ENCODE measurements at regions not wholly inside any gene's neighbourhood (a gene's known extent, or its start where the extent isn't known, plus 50 kb on each side); places are given as distances from the start of the nearest gene placed in this dataset.

DNA sequence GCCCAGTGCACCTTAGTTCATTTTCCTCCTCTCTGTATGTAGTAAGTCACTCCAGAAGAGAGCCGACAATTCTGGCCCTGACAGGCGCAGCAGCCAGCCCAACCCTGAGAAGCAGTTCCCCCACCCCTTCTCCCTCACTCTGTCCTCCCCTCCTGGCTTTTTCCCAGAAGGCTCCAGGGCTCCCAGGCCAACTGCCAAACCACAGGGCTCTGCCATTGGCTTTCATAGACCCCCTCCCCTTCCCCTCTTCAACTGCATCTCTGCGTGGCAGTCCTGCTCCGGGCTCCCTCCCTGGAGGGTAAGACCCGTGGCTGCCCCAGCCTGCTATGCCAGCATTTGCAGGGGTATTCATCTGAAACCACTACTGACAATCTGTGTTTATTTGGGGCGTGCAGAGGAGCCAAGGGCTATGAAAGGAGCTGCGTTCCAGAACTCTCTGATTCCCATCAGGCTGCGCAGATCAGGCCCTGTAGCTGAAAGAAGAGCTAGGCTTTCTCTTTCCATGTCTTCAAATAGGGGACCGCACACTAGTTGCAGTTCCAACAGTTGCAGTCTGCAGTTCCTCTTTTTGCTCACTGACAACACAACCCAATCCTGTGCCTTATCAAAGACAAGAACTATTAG is 388.6 kb upstream of the TNP1 start (continued):
- TF ChIP-seq NFIC (IDR thresholded peaks at IDR 0.05; ENCODE audit: borderline replicate concordance), result peak; percentile 65

DNA sequence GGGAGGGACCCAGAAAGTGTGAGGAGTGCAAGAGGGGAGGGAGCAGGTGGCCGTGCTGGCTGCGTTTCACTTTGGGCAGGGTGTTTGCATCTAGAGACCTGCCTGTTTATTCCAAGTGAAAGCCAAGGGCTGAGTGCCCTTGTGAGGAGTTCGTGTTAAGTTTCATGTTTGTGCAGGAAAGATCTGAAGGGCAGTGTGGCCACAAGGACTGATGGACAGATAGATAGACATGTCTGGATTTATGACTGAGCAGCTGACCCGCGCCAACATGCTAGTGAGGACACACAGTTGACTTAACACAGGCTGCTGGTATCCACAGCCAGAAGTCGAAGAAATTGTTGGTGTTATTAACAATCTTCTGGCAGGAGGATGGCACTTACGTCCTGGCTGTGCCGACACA is 387.6 kb upstream of the TNP1 start:
- Histone ChIP-seq H3K79me2 (ENCODE audit: insufficient read depth) (no peaks in the 10 kb centered on the region), H3K4me1 (ENCODE audit: control insufficient read depth in 1 of 2, insufficient read depth in 2 of 2, low read depth in 1 of 2, low read length in 1 of 2) (peaks cover 9 to 30% of the 10 kb centered on the region in 2 experiments; a peak in 2 of 4 replicates), H4K20me1 (ENCODE audit: insufficient read depth) (no peaks in the 10 kb centered on the region), H3K36me3 (replicated peaks in 1 of 2; ENCODE audit: control insufficient read depth in 1 of 2, insufficient read depth in 2 of 2, low read length in 1 of 2) (no peaks in the 10 kb centered on the region), H3K9me3 (no peaks in the 10 kb centered on the region), H3K27ac (ENCODE audit: low read depth in 2 of 2, low read length in 1 of 2) (peak overlapping the region in 1 of 2 experiments; percentile 58; a peak in 2 of 4 replicates), H2AFZ (ENCODE audit: low read depth) (no peak overlapping the region), H3K4me3 (ENCODE audit: low read depth in 2 of 2, low read length in 1 of 2) (no peak overlapping the region), H3K4me2 (no peak overlapping the region), H3K9ac (no peak overlapping the region), H3F3A (replicated peaks; ENCODE audit: insufficient read depth) (no peaks in the 10 kb centered on the region), H3K27me3 (ENCODE audit: insufficient read depth) (no peaks in the 10 kb centered on the region), H3K9me2 (no peaks in the 10 kb centered on the region)
- WGBS (ENCODE audit: low lambda C conversion rate), result 87% methylated on average over 8 of the region's 8 CpGs
- CTCF ChIA-PET, result no interaction called here
- no peak for TF ChIP-seq NRF1 (IDR thresholded peaks at IDR 0.05; ENCODE audit: low read depth, low read length)
- no peak for TF ChIP-seq MEF2A (IDR thresholded peaks at IDR 0.05; ENCODE audit: borderline replicate concordance, low read depth)
- TF ChIP-seq USF1 (IDR thresholded peaks at IDR 0.05; ENCODE audit: borderline replicate concordance, low read depth), result no peak
- no peak for TF ChIP-seq EP300 (IDR thresholded peaks at IDR 0.05; ENCODE audit: borderline replicate concordance in 1 of 2, low read depth in 1 of 2, low read length in 1 of 2)
- TF ChIP-seq MXI1 (IDR thresholded peaks at IDR 0.05; ENCODE audit: low read depth, low read length), result no peak
- TF ChIP-seq, protein P1, sequence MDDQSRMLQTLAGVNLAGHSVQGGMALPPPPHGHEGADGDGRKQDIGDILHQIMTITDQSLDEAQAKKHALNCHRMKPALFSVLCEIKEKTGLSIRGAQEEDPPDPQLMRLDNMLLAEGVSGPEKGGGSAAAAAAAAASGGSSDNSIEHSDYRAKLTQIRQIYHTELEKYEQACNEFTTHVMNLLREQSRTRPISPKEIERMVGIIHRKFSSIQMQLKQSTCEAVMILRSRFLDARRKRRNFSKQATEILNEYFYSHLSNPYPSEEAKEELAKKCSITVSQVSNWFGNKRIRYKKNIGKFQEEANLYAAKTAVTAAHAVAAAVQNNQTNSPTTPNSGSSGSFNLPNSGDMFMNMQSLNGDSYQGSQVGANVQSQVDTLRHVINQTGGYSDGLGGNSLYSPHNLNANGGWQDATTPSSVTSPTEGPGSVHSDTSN (IDR thresholded peaks at IDR 0.05), result no peak
- TF ChIP-seq RCOR1 (IDR thresholded peaks at IDR 0.05; ENCODE audit: low read length), result no peak
- TF ChIP-seq ELF1 (IDR thresholded peaks at IDR 0.05), result no peak
- TF ChIP-seq CHD2 (IDR thresholded peaks at IDR 0.05; ENCODE audit: low read length, partially characterized antibody), result no peak
- no peak for TF ChIP-seq FOXJ3 (CRISPR knock-in tag; IDR thresholded peaks at IDR 0.05)
- no peak for TF ChIP-seq SIN3A (IDR thresholded peaks at IDR 0.05; ENCODE audit: borderline replicate concordance, low read depth, low read length)
- TF ChIP-seq TAF1 (IDR thresholded peaks at IDR 0.05; ENCODE audit: borderline replicate concordance, low read depth, low read length), result no peak
- no peak for TF ChIP-seq IRF3 (IDR thresholded peaks at IDR 0.05; ENCODE audit: low read depth, low read length)
- no peak for TF ChIP-seq YY1 (IDR thresholded peaks at IDR 0.05; ENCODE audit: low read depth)
- no peak for TF ChIP-seq NFIC (IDR thresholded peaks at IDR 0.05; ENCODE audit: borderline replicate concordance)
- TF ChIP-seq, protein P2, sequence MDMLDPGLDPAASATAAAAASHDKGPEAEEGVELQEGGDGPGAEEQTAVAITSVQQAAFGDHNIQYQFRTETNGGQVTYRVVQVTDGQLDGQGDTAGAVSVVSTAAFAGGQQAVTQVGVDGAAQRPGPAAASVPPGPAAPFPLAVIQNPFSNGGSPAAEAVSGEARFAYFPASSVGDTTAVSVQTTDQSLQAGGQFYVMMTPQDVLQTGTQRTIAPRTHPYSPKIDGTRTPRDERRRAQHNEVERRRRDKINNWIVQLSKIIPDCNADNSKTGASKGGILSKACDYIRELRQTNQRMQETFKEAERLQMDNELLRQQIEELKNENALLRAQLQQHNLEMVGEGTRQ (IDR thresholded peaks at IDR 0.05; ENCODE audit: borderline replicate concordance, low read depth, low read length), result no peak
- TF ChIP-seq, protein P3, sequence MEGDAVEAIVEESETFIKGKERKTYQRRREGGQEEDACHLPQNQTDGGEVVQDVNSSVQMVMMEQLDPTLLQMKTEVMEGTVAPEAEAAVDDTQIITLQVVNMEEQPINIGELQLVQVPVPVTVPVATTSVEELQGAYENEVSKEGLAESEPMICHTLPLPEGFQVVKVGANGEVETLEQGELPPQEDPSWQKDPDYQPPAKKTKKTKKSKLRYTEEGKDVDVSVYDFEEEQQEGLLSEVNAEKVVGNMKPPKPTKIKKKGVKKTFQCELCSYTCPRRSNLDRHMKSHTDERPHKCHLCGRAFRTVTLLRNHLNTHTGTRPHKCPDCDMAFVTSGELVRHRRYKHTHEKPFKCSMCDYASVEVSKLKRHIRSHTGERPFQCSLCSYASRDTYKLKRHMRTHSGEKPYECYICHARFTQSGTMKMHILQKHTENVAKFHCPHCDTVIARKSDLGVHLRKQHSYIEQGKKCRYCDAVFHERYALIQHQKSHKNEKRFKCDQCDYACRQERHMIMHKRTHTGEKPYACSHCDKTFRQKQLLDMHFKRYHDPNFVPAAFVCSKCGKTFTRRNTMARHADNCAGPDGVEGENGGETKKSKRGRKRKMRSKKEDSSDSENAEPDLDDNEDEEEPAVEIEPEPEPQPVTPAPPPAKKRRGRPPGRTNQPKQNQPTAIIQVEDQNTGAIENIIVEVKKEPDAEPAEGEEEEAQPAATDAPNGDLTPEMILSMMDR (IDR thresholded peaks at IDR 0.05), result no peak
- no peak for DNase-seq
- POLR2A ChIA-PET, result no interaction called here
